Neural cell (in vitro differentiated cells): ENCODE measurements at regions not wholly inside any gene's neighbourhood (a gene's known extent, or its start where the extent isn't known, plus 50 kb on each side); places are given as distances from the start of the nearest gene placed in this dataset.
"Not testable (repeated sequence)": the region's sequence is repeated elsewhere in the genome, so short reads cannot be mapped to it uniquely, and the experiment has no call there.

Experiments used
- H2AFZ ChIP-seq: fragments of 200-600, 300-800 bp; sonication (generic), shearing (Covaris generic); 2 replicates; pipeline ENCODE4 v1.6.0; 2014; ENCODE audit warnings: low read depth, mild to moderate bottlenecking, antibody characterized with exemption, low read length, moderate library complexity
- H3F3A ChIP-seq: fragments of 200-600 bp; shearing (Covaris generic); 2 replicates; pipeline ENCODE4 v1.6.1; 2016; ENCODE audit warnings: mild to moderate bottlenecking, moderate library complexity, mixed read lengths, antibody characterized with exemption, low read length; ENCODE audit not compliant: insufficient read depth, poor library complexity, severe bottlenecking
- H3K27ac ChIP-seq: fragments of 200-600, 300-800 bp; sonication (generic), shearing (Covaris generic); 2 replicates; pipeline ENCODE4 v1.5.1; 2014; ENCODE audit warnings: mild to moderate bottlenecking, low read length, moderate library complexity
- H3K27me3 ChIP-seq: fragments of 300-800, 200-600 bp; sonication (generic), shearing (Covaris generic); 2 replicates; pipeline ENCODE4 v1.6.0; 2014; ENCODE audit warnings: mild to moderate bottlenecking, low read depth, low read length, moderate library complexity; ENCODE audit not compliant: insufficient read depth
- H3K36me3 ChIP-seq: fragments of 300-800, 200-600 bp; sonication (generic), shearing (Covaris generic); 2 replicates; pipeline ENCODE4 v1.5.1; 2014; ENCODE audit warnings: mild to moderate bottlenecking, antibody characterized with exemption, low read length, moderate library complexity; ENCODE audit not compliant: insufficient read depth
- H3K4me2 ChIP-seq: fragments of 300-800, 200-600 bp; sonication (generic), shearing (Covaris generic); 2 replicates; pipeline ENCODE4 v1.6.0; 2014; ENCODE audit warnings: mild to moderate bottlenecking, low read length
- H3K4me3 ChIP-seq: fragments of 300-800, 200-600 bp; sonication (generic), shearing (Covaris generic); 2 replicates; pipeline ENCODE4 v1.5.1; 2014; ENCODE audit warnings: mild to moderate bottlenecking, low read length, moderate library complexity
- H3K79me2 ChIP-seq: fragments of 200-600 bp; shearing (Covaris generic); replicated peaks from 2 replicates; pipeline ENCODE4 v1.6.0; 2014; ENCODE audit warnings: mild to moderate bottlenecking, low read length, moderate library complexity; ENCODE audit not compliant: insufficient read depth
- H3K9ac ChIP-seq: fragments of 300-800, 200-600 bp; sonication (generic), shearing (Covaris generic); 2 replicates; pipeline ENCODE4 v1.6.1; 2016; ENCODE audit warnings: mild to moderate bottlenecking, low read length, mixed read lengths
- H3K9me2 ChIP-seq: fragments of 200-600 bp; shearing (Covaris generic); 2 replicates; pipeline ENCODE4 v1.6.1; 2016; ENCODE audit warnings: mild to moderate bottlenecking, low read length, mixed read lengths; ENCODE audit not compliant: insufficient read depth
- H3K9me3 ChIP-seq: fragments of 200-600, 300-800 bp; sonication (generic), shearing (Covaris generic); 2 replicates; pipeline ENCODE4 v1.6.1; 2016; ENCODE audit warnings: mild to moderate bottlenecking, mixed run types, low read length, moderate library complexity, mixed read lengths
- H4K20me1 ChIP-seq: fragments of 200-600 bp; shearing (Covaris generic); 2 replicates; pipeline ENCODE4 v1.6.1; 2016; ENCODE audit warnings: mild to moderate bottlenecking, mixed run types; ENCODE audit not compliant: insufficient read depth
- EP300 ChIP-seq: fragments of 450-650 bp; conservative IDR thresholded peaks from 2 replicates; pipeline ENCODE4 v1.6.1; 2014; ENCODE audit warnings: antibody characterized with exemption, mild to moderate bottlenecking, moderate library complexity; ENCODE audit not compliant: poor library complexity, severe bottlenecking
- EZH2 ChIP-seq: fragments of 200-600, 300-800 bp; shearing (Covaris generic), sonication (generic); IDR thresholded peaks from 2 replicates; pipeline ENCODE4 v1.6.1; 2014; ENCODE audit warnings: antibody characterized with exemption, low read length, borderline replicate concordance, mild to moderate bottlenecking; ENCODE audit not compliant: insufficient read depth, poor library complexity, severe bottlenecking
- MXI1 ChIP-seq: fragments of 450-650 bp; conservative IDR thresholded peaks from 2 replicates; pipeline ENCODE4 v1.6.1; 2014; ENCODE audit warnings: antibody characterized with exemption, mild to moderate bottlenecking; ENCODE audit not compliant: poor library complexity, severe bottlenecking
- POLR2AphosphoS5 ChIP-seq: IDR thresholded peaks from 2 replicates; pipeline ENCODE4 v1.6.1; 2012
- RAD21 ChIP-seq: fragments of 450-650 bp; conservative IDR thresholded peaks from 2 replicates; pipeline ENCODE4 v1.6.1; 2014; ENCODE audit warnings: antibody characterized with exemption, mild to moderate bottlenecking, moderate library complexity
- SMC3 ChIP-seq: fragments of 450-650 bp; conservative IDR thresholded peaks from 2 replicates; pipeline ENCODE4 v1.6.1; 2014; ENCODE audit warnings: antibody characterized with exemption, mild to moderate bottlenecking, moderate library complexity; ENCODE audit not compliant: poor library complexity
- TAF1 ChIP-seq: IDR thresholded peaks from 2 replicates; pipeline ENCODE4 v1.6.1; 2012; ENCODE audit warnings: low read depth
- TF ChIP-seq, protein P1 (sequence below): fragments of 450-650 bp; IDR thresholded peaks from 2 replicates; pipeline ENCODE4 v1.5.1; 2014; ENCODE audit warnings: antibody characterized with exemption, mild to moderate bottlenecking, moderate library complexity; ENCODE audit not compliant: poor library complexity, severe bottlenecking
- TF ChIP-seq, protein P2 (sequence below): IDR thresholded peaks from 2 replicates; pipeline ENCODE4 v1.6.1; 2012; ENCODE audit warnings: borderline replicate concordance

DNA sequence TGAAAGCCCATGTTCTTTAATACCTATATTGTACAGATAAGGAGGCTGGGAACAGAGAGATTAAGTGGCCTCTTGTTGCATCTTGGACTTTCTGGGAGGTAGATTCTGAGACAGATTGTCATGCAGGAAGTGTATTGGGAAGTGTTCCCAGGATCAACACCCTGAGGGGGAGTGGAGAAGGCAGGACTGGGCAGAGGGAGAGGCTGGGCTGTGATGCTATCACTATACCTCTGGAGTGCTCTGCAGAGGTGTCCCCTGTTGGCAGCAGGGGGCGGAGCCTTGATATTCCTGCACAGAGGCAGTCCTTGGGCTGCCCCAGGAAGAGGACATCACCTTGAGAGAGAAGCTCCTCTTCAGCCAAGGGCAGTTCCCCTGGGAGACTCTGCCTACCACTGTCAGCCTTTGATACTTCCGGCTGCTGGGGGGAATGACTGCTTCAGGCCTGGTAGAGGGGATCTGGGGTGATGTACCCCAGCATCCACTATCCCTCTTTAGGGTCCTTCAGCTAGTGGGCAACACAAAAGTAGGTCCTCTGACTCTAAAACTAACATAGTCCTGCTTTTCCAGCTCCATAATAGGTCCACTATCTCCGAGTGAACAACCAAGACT, 97.4 kb upstream of the RNU6-1 start:
- H4K20me1 ChIP-seq, result no peaks in the 10 kb centered on the region
- H3K9ac ChIP-seq, result no peak overlapping the region
- no peaks in the 10 kb centered on the region for H3K9me2 ChIP-seq
- no peaks in the 10 kb centered on the region for H3K36me3 ChIP-seq
- H3K27me3 ChIP-seq, result no peaks in the 10 kb centered on the region
- no peak overlapping the region for H3K4me2 ChIP-seq
- TF ChIP-seq, protein P1, sequence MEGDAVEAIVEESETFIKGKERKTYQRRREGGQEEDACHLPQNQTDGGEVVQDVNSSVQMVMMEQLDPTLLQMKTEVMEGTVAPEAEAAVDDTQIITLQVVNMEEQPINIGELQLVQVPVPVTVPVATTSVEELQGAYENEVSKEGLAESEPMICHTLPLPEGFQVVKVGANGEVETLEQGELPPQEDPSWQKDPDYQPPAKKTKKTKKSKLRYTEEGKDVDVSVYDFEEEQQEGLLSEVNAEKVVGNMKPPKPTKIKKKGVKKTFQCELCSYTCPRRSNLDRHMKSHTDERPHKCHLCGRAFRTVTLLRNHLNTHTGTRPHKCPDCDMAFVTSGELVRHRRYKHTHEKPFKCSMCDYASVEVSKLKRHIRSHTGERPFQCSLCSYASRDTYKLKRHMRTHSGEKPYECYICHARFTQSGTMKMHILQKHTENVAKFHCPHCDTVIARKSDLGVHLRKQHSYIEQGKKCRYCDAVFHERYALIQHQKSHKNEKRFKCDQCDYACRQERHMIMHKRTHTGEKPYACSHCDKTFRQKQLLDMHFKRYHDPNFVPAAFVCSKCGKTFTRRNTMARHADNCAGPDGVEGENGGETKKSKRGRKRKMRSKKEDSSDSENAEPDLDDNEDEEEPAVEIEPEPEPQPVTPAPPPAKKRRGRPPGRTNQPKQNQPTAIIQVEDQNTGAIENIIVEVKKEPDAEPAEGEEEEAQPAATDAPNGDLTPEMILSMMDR, result no peak
- TF ChIP-seq RAD21 (no peak), MXI1 (no peak), EZH2 (no peak), TAF1 (no peak), SMC3 (no peak), POLR2AphosphoS5 (no peak), EP300 (no peak)
- TF ChIP-seq, protein P2, sequence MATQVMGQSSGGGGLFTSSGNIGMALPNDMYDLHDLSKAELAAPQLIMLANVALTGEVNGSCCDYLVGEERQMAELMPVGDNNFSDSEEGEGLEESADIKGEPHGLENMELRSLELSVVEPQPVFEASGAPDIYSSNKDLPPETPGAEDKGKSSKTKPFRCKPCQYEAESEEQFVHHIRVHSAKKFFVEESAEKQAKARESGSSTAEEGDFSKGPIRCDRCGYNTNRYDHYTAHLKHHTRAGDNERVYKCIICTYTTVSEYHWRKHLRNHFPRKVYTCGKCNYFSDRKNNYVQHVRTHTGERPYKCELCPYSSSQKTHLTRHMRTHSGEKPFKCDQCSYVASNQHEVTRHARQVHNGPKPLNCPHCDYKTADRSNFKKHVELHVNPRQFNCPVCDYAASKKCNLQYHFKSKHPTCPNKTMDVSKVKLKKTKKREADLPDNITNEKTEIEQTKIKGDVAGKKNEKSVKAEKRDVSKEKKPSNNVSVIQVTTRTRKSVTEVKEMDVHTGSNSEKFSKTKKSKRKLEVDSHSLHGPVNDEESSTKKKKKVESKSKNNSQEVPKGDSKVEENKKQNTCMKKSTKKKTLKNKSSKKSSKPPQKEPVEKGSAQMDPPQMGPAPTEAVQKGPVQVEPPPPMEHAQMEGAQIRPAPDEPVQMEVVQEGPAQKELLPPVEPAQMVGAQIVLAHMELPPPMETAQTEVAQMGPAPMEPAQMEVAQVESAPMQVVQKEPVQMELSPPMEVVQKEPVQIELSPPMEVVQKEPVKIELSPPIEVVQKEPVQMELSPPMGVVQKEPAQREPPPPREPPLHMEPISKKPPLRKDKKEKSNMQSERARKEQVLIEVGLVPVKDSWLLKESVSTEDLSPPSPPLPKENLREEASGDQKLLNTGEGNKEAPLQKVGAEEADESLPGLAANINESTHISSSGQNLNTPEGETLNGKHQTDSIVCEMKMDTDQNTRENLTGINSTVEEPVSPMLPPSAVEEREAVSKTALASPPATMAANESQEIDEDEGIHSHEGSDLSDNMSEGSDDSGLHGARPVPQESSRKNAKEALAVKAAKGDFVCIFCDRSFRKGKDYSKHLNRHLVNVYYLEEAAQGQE, result no peak
- H2AFZ ChIP-seq, result no peak overlapping the region
- no peaks in the 10 kb centered on the region for H3K79me2 ChIP-seq
- H3K9me3 ChIP-seq, result no peaks in the 10 kb centered on the region
- H3K27ac ChIP-seq, result no peak overlapping the region
- H3F3A ChIP-seq, result no peaks in the 10 kb centered on the region
- H3K4me3 ChIP-seq, result no peak overlapping the region

DNA sequence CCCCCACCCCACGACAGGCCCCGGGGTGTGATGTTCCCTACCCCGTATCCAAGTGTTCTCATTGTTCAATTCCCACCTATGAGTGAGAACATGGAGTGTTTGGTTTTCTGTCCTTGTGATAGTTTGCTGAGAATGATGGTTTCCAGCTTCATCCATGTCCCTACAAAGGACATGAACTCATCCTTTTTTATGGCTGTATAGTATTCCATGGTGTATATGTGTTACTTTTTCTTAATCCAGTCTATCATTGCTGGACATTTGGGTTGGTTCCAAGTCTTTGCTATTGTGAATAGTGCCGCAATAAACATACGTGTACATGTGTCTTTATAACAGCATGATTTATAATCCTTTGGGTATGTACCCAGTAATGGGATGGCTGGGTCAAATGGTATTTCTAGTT, 99.3 kb upstream of the RNU6-1 start:
- H3K79me2 ChIP-seq, H3K4me2 ChIP-seq, H3K9ac ChIP-seq, H3K9me3 ChIP-seq, H3K27ac ChIP-seq, H2AFZ ChIP-seq, H3K27me3 ChIP-seq, H3K9me2 ChIP-seq, H3F3A ChIP-seq, H3K4me3 ChIP-seq, H4K20me1 ChIP-seq, H3K36me3 ChIP-seq: not testable (repeated sequence)

DNA sequence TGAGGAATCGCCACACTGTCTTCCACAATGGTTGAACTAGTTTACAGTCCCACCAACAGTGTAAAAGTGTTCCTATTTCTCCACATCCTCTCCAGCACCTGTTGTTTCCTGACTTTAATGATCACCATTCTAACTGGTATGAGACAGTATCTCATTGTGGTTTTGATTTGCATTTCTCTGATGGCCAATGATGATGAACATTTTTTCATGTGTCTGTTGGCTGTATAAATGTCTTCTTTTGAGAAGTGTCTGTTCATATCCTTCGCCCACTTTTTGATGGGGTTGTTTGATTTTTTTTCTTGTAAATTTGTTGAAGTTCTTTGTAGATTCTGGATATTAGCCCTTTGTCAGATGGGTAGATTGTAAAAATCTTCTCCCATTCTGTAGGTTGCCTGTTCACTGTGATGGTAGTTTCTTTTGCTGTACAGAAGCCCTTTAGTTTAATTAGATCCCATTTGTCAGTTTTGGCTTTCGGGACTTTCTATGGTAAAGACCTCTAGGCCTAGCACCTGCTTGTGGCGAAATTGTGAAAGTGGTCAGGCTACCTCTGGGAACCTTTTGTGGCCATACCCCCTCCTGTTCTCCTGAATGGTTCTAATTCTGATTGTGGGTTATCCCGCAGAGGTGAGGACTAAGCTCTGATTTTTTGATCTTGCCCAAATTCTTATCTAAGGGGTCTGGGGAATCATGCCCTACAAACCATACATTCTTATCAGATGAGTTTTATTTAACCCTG, 99.9 kb upstream of the RNU6-1 start:
- not testable (repeated sequence) for H3K27me3 ChIP-seq, H3K36me3 ChIP-seq, H3K4me3 ChIP-seq, H3K4me2 ChIP-seq, H3K9me2 ChIP-seq, H3K79me2 ChIP-seq, H3K9ac ChIP-seq, H3K9me3 ChIP-seq, H3K27ac ChIP-seq, H3F3A ChIP-seq, H4K20me1 ChIP-seq, H2AFZ ChIP-seq
